Body of pancreas (tissue), 4 donors: ENCODE measurements at regions not wholly inside any gene's neighbourhood (a gene's known extent, or its start where the extent isn't known, plus 50 kb on each side); places are given as distances from the start of the nearest gene placed in this dataset.

ENCODE experiments used
- ATAC-seq: fragments of 150-250 bp; one replicate; pipeline ENCODE4 v1.9.1; 2016
- DNase-seq, 4 donors: peaks; one replicate each; pipeline ENCODE4 v3.0.0-alpha.2; 2019
- H3K27ac ChIP-seq, 4 donors: fragments of 200-600 bp; sonication (generic); 1 replicate in 3 of 4; 2 replicates in 1 of 4; pipeline versions ENCODE4 v1.5.1 to v1.6.1; 2016 to 2019; ENCODE audit warnings: mild to moderate bottlenecking in 1 of 4, mixed read lengths in 1 of 4, moderate library complexity in 1 of 4
- H3K27me3 ChIP-seq, 2 donors: fragments of 200-600 bp; sonication (generic); one replicate each; pipeline ENCODE4 v1.6.0; 2016; ENCODE audit warnings: mild to moderate bottlenecking in 1 of 2
- H3K36me3 ChIP-seq, 2 donors: fragments of 200-600 bp; sonication (generic); replicated peaks in 1 of 2; 2 replicates each; pipeline ENCODE4 v1.5.1; 2016; ENCODE audit warnings: low read depth in 2 of 2; ENCODE audit not compliant: insufficient read depth in 1 of 2
- H3K4me1 ChIP-seq: fragments of 200-600 bp; sonication (generic); one replicate; pipeline ENCODE4 v1.6.0; 2016
- H3K4me3 ChIP-seq, 2 donors: fragments of 200-600 bp; sonication (generic); 1 replicate in 1 of 2; 2 replicates in 1 of 2; pipeline ENCODE4 v1.5.1; 2016 to 2019
- H3K9me3 ChIP-seq, 3 donors: fragments of 200-600 bp; sonication (generic); 1 replicate in 2 of 3; 2 replicates in 1 of 3; pipeline ENCODE4 v1.5.1; 2016
- POLR2A ChIP-seq, 3 donors: fragments of 450-650 bp; IDR thresholded peaks; one replicate each; pipeline ENCODE4 v1.6.1; 2016; ENCODE audit warnings: antibody characterized with exemption in 3 of 3, mild to moderate bottlenecking in 2 of 3
- whole genome bisulfite sequencing, 2 donors: methylation state at CpG; one replicate each; pipeline ENCODE4 v1.1.5; 2017; 5-methylcytosine and 5-hydroxymethylcytosine counted together
- intact Hi-C: fragments of 100-400 bp; cut with DNase I; formaldehyde crosslinking; loops from one replicate; pipeline ENCODE4 v1.15.1; 2023
- TF ChIP-seq, protein P1 (sequence below), 7 experiments: fragments of 450-650 bp in 4 of 7; fragments of 200-600 bp in 3 of 7; sonication (generic) in 3 of 7; IDR thresholded peaks; one replicate each; pipeline ENCODE4 v1.5.1; 2016 to 2019; ENCODE audit warnings: antibody characterized with exemption in 7 of 7

- ATAC-seq (no peak), DNase-seq (no peak)
- H3K27me3 ChIP-seq, result no peaks in the 10 kb centered on the region
- intact Hi-C loops, result no loop called here
- no peak overlapping the region for H3K4me3 ChIP-seq
- H3K4me1 ChIP-seq, result peaks cover 7% of the 10 kb centered on the region
- no peaks in the 10 kb centered on the region for H3K9me3 ChIP-seq
- TF ChIP-seq POLR2A (IDR thresholded peaks at IDR 0.05), result no peak
- TF ChIP-seq, protein P1, sequence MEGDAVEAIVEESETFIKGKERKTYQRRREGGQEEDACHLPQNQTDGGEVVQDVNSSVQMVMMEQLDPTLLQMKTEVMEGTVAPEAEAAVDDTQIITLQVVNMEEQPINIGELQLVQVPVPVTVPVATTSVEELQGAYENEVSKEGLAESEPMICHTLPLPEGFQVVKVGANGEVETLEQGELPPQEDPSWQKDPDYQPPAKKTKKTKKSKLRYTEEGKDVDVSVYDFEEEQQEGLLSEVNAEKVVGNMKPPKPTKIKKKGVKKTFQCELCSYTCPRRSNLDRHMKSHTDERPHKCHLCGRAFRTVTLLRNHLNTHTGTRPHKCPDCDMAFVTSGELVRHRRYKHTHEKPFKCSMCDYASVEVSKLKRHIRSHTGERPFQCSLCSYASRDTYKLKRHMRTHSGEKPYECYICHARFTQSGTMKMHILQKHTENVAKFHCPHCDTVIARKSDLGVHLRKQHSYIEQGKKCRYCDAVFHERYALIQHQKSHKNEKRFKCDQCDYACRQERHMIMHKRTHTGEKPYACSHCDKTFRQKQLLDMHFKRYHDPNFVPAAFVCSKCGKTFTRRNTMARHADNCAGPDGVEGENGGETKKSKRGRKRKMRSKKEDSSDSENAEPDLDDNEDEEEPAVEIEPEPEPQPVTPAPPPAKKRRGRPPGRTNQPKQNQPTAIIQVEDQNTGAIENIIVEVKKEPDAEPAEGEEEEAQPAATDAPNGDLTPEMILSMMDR (IDR thresholded peaks at IDR 0.05), result no peak
- no peaks in the 10 kb centered on the region for H3K36me3 ChIP-seq
- 46 to 48% methylated on average over 4 of the region's 4 CpGs for WGBS, 2 donors
- no peak overlapping the region for H3K27ac ChIP-seq
Observed at GRCh38 chr6:11386323-11386722, 151.2 kb upstream of the TMEM170B start.

DNA sequence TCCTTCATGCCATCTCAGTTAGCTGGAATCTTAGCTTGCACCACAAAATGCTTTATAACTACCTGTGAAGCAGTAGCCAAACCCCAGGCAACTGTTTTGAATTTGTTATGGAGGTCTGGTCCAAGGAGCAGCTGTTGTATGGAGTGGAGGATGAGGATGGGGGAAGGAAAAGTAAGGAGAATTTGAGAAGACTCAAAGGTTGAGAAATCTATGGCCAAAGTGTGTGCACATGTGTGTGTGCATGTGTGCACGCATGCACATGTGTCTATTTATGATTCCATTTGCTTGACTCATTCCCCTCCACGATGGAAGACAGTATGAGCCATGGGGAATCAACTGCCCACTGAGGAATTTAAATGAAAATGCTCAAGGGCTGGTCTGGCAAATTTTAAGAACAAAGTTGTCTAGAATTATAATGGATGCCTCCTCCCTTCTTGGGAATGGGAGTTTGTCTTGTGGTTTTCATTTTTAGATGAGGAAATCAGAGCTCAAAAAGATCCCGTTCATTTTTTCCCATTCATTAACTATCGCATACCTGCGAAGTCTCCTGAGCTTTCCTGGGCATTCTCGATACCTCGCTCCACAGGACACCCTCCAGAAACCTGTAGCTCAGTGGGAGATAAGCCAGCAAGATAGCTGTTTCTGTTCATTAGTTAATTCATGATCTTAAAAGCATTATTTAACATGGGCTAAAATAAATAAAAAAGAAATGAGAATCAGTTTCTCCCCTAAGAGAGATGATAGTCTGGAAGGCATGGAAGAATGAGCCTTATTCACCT lies 152.3 kb upstream of the NEDD9 start:
- H3K4me1 ChIP-seq, result peaks cover 6% of the 10 kb centered on the region
- 69 to 76% methylated on average over 7 of the region's 7 CpGs for WGBS, 2 donors
- no peak overlapping the region for H3K4me3 ChIP-seq
- ATAC-seq (no peak), DNase-seq (no peak)
- H3K36me3 ChIP-seq, result no peaks in the 10 kb centered on the region
- H3K27me3 ChIP-seq, result no peaks in the 10 kb centered on the region
- intact Hi-C loops, result no loop called here
- no peaks in the 10 kb centered on the region for H3K9me3 ChIP-seq
- no peak overlapping the region for H3K27ac ChIP-seq
- TF ChIP-seq POLR2A (IDR thresholded peaks at IDR 0.05), result no peak
- TF ChIP-seq, protein P1 (IDR thresholded peaks at IDR 0.05), result no peak

GRCh38 chr6:11381801-11382513 lies 149.5 kb upstream of the NEDD9 start:
- no peak overlapping the region for H3K4me3 ChIP-seq
- H3K36me3 ChIP-seq, result no peaks in the 10 kb centered on the region
- no peaks in the 10 kb centered on the region for H3K4me1 ChIP-seq
- ATAC-seq (no peak), DNase-seq (peak in 1 of 4 donors; percentile 54)
- no peaks in the 10 kb centered on the region for H3K27me3 ChIP-seq
- H3K9me3 ChIP-seq, result no peaks in the 10 kb centered on the region
- H3K27ac ChIP-seq, result peak overlapping the region in 1 of 4 donors; percentile 55
- intact Hi-C loops, result no loop called here
- TF ChIP-seq, protein P1 (IDR thresholded peaks at IDR 0.05), result no peak
- peak in 1 of 3 donors; percentile 32 for TF ChIP-seq POLR2A (IDR thresholded peaks at IDR 0.05)
- 61 to 88% methylated on average over 12 to 13 of the region's 13 CpGs for WGBS, 2 donors

GRCh38 chr6:11380969-11381744 lies 148.7 kb upstream of the NEDD9 start:
- no peak overlapping the region for H3K4me3 ChIP-seq
- H3K27ac ChIP-seq, result no peak overlapping the region

More at GRCh38 chr6:11380969-11381744, 148.7 kb upstream of the NEDD9 start:
- intact Hi-C loops, result no loop called here
- DNase-seq (no peak), ATAC-seq (no peak)
- Histone ChIP-seq H3K27me3 (no peaks in the 10 kb centered on the region), H3K36me3 (no peaks in the 10 kb centered on the region), H3K4me1 (no peaks in the 10 kb centered on the region), H3K9me3 (no peaks in the 10 kb centered on the region)
- TF ChIP-seq, protein P1 (IDR thresholded peaks at IDR 0.05), result no peak
- no peak for TF ChIP-seq POLR2A (IDR thresholded peaks at IDR 0.05)
- 87 to 88% methylated on average over 12 of the region's 12 CpGs for WGBS, 2 donors
